CD4-positive, CD25-positive, alpha-beta regulatory T cell (primary cell): ENCODE measurements at regions not wholly inside any gene's neighbourhood (a gene's known extent, or its start where the extent isn't known, plus 50 kb on each side); places are given as distances from the start of the nearest gene placed in this dataset.
A peak's percentile ranks its signal among the peaks of the same experiment; 100 is the strongest.
"Not testable (repeated sequence)": the region's sequence is repeated elsewhere in the genome, so short reads cannot be mapped to it uniquely, and the experiment has no call there.

Experiments used
- ATAC-seq, 2 donors: fragments of 150-1000 bp; cut with Tn5 transposase; one replicate each; pipeline ENCODE4 v1.10.0; 2021; ENCODE audit warnings: low read depth in 2 of 2, moderate number of reproducible peaks in 2 of 2, moderate library complexity in 1 of 2
- DNase-seq, 3 donors: peaks; one replicate each; pipeline versions ENCODE4 v3.0.0 to v3.0.0-alpha.2; 2012 to 2022; ENCODE audit warnings: mixed read lengths in 1 of 3
- H3K27ac ChIP-seq: one replicate; pipeline ENCODE4 v1.7.0; 2013; ENCODE audit warnings: mild to moderate bottlenecking, low read length; ENCODE audit not compliant: insufficient read depth, poor library complexity, severe bottlenecking
- H3K27me3 ChIP-seq: one replicate; pipeline ENCODE4 v1.7.0; 2013; ENCODE audit warnings: low read length; ENCODE audit not compliant: control insufficient read depth, insufficient read depth
- H3K36me3 ChIP-seq: one replicate; pipeline ENCODE4 v1.7.0; 2013; ENCODE audit warnings: mild to moderate bottlenecking, low read length, moderate library complexity; ENCODE audit not compliant: control insufficient read depth, insufficient read depth
- H3K4me1 ChIP-seq: 2 replicates; pipeline ENCODE4 v1.7.0; 2013; ENCODE audit warnings: mild to moderate bottlenecking, low read length; ENCODE audit not compliant: insufficient read depth, control insufficient read depth, poor library complexity, severe bottlenecking
- H3K4me3 ChIP-seq: one replicate; pipeline ENCODE4 v1.7.0; 2013; ENCODE audit warnings: low read depth, mild to moderate bottlenecking, low read length, moderate library complexity
- H3K9me3 ChIP-seq, 2 experiments: 1 replicate in 1 of 2; 2 replicates in 1 of 2; pipeline ENCODE4 v1.7.0; 2013; ENCODE audit warnings: low read length in 2 of 2, mild to moderate bottlenecking in 1 of 2, moderate library complexity in 1 of 2; ENCODE audit not compliant: control insufficient read depth in 2 of 2
- H3K27ac Mint-ChIP-seq, 3 donors: one replicate each; pipeline ENCODE4 v1.8.0; 2020 to 2022; ENCODE audit warnings: mild to moderate bottlenecking in 3 of 3, mixed read lengths in 3 of 3, moderate library complexity in 2 of 3
- H3K27me3 Mint-ChIP-seq: one replicate; pipeline ENCODE4 v1.8.0; 2022; ENCODE audit warnings: mild to moderate bottlenecking, mixed read lengths
- H3K36me3 Mint-ChIP-seq: one replicate; pipeline ENCODE4 v1.8.0; 2020; ENCODE audit warnings: mixed read lengths
- H3K4me1 Mint-ChIP-seq, 4 donors: one replicate each; pipeline ENCODE4 v1.8.0; 2020 to 2022; ENCODE audit warnings: mixed read lengths in 4 of 4, mild to moderate bottlenecking in 1 of 4
- H3K4me3 Mint-ChIP-seq, 4 donors: one replicate each; pipeline ENCODE4 v1.8.0; 2020 to 2022; ENCODE audit warnings: mild to moderate bottlenecking in 4 of 4, mixed read lengths in 4 of 4, moderate library complexity in 3 of 4
- H3K9me3 Mint-ChIP-seq, 7 donors: one replicate each; pipeline ENCODE4 v1.8.0; 2020 to 2022; ENCODE audit warnings: mixed read lengths in 7 of 7, mild to moderate bottlenecking in 3 of 7, moderate library complexity in 2 of 7

GRCh38 chr1:8227674-8228073 is 90.2 kb upstream of the SLC45A1 start:
- DNase-seq: not testable (repeated sequence)

GRCh38 chr1:8226747-8227146 is 91.2 kb upstream of the SLC45A1 start:
- DNase-seq (no peak), ATAC-seq (no peak)
- H3K9me3 Mint-ChIP-seq: peaks cover 0 to 7% (median 2%) of the 10 kb centered on the region in 7 donors
- no peaks in the 10 kb centered on the region for H3K36me3 ChIP-seq
- H3K27me3 ChIP-seq: no peaks in the 10 kb centered on the region
- peaks cover 15% of the 10 kb centered on the region for H3K27me3 Mint-ChIP-seq
- H3K4me1 ChIP-seq: no peaks in the 10 kb centered on the region
- H3K36me3 Mint-ChIP-seq: no peaks in the 10 kb centered on the region
- peak overlapping the region in 1 of 3 donors; percentile 2 for H3K27ac Mint-ChIP-seq
- H3K4me1 Mint-ChIP-seq: peaks cover 0 to 9% (median 3%) of the 10 kb centered on the region in 4 donors
- no peak overlapping the region for H3K4me3 Mint-ChIP-seq
- H3K9me3 ChIP-seq: peaks cover 0 to 1% of the 10 kb centered on the region in 2 experiments
- no peak overlapping the region for H3K27ac ChIP-seq
- H3K4me3 ChIP-seq: no peak overlapping the region

More at GRCh38 chr1:8227674-8228073, 90.2 kb upstream of the SLC45A1 start:
- not testable (repeated sequence) for H3K4me3 ChIP-seq, H3K27me3 ChIP-seq, H3K27ac Mint-ChIP-seq, H3K4me1 ChIP-seq, H3K36me3 ChIP-seq, H3K4me3 Mint-ChIP-seq, H3K9me3 ChIP-seq, H3K9me3 Mint-ChIP-seq, H3K27ac ChIP-seq, ATAC-seq, H3K36me3 Mint-ChIP-seq
- H3K4me1 Mint-ChIP-seq: peaks cover 0 to 10% (median 3%) of the 10 kb centered on the region in 4 donors
- peaks cover 22% of the 10 kb centered on the region for H3K27me3 Mint-ChIP-seq

GRCh38 chr1:8226024-8226423 is 91.9 kb upstream of the SLC45A1 start:
- not testable (repeated sequence) for H3K27ac Mint-ChIP-seq, H3K9me3 Mint-ChIP-seq, H3K36me3 ChIP-seq, H3K4me3 Mint-ChIP-seq, ATAC-seq, H3K36me3 Mint-ChIP-seq, H3K4me1 Mint-ChIP-seq, DNase-seq, H3K9me3 ChIP-seq, H3K4me1 ChIP-seq, H3K4me3 ChIP-seq, H3K27me3 ChIP-seq, H3K27ac ChIP-seq
- H3K27me3 Mint-ChIP-seq: peaks cover 19% of the 10 kb centered on the region

GRCh38 chr1:8223526-8223925 is 94.4 kb upstream of the SLC45A1 start:
- Histone ChIP-seq H3K9me3 (peaks cover 0 to 1% of the 10 kb centered on the region in 2 experiments), H3K4me3 (no peak overlapping the region), H3K36me3 (no peaks in the 10 kb centered on the region), H3K4me1 (no peaks in the 10 kb centered on the region), H3K27me3 (peaks cover 4% of the 10 kb centered on the region), H3K27ac (no peak overlapping the region)
- no peak overlapping the region for H3K4me3 Mint-ChIP-seq
- H3K27me3 Mint-ChIP-seq: peaks cover 25% of the 10 kb centered on the region
- peaks cover 0 to 9% (median 3%) of the 10 kb centered on the region in 4 donors for H3K4me1 Mint-ChIP-seq
- no peak for ATAC-seq
- H3K27ac Mint-ChIP-seq: peak overlapping the region in 1 of 3 donors; percentile 87
- H3K9me3 Mint-ChIP-seq: peaks cover 0 to 7% (median 2%) of the 10 kb centered on the region in 7 donors
- no peaks in the 10 kb centered on the region for H3K36me3 Mint-ChIP-seq
- no peak for DNase-seq

- no peak overlapping the region for H3K27ac Mint-ChIP-seq
- peaks cover 0 to 11% (median 3%) of the 10 kb centered on the region in 4 donors for H3K4me1 Mint-ChIP-seq
- Histone ChIP-seq H3K4me3 (no peak overlapping the region), H3K36me3 (no peaks in the 10 kb centered on the region), H3K9me3 (peaks cover 0 to 1% of the 10 kb centered on the region in 2 experiments), H3K27ac (no peak overlapping the region), H3K27me3 (peaks cover 6% of the 10 kb centered on the region), H3K4me1 (peaks cover 1% of the 10 kb centered on the region)
- ATAC-seq (no peak), DNase-seq (no peak)
- H3K36me3 Mint-ChIP-seq: no peaks in the 10 kb centered on the region
- H3K27me3 Mint-ChIP-seq: peaks cover 33% of the 10 kb centered on the region
- H3K4me3 Mint-ChIP-seq: no peak overlapping the region
- peaks cover 0 to 6% (median 1%) of the 10 kb centered on the region in 7 donors for H3K9me3 Mint-ChIP-seq
These were observed 95.1 kb upstream of the SLC45A1 start for GRCh38 chr1:8222789-8223188.

GRCh38 chr1:8219530-8219929 is 98.4 kb upstream of the SLC45A1 start:
- Mint-ChIP-seq H3K36me3 (no peaks in the 10 kb centered on the region), H3K27me3 (peaks cover 52% of the 10 kb centered on the region), H3K4me1 (peaks cover 0 to 14% (median 5%) of the 10 kb centered on the region in 4 donors), H3K27ac (no peak overlapping the region), H3K9me3 (no peaks in the 10 kb centered on the region), H3K4me3 (no peak overlapping the region)
- Histone ChIP-seq H3K27me3 (peaks cover 6% of the 10 kb centered on the region), H3K9me3 (no peaks in the 10 kb centered on the region), H3K4me1 (peaks cover 9% of the 10 kb centered on the region), H3K36me3 (no peaks in the 10 kb centered on the region), H3K4me3 (no peak overlapping the region), H3K27ac (no peak overlapping the region)
- ATAC-seq (no peak), DNase-seq (no peak)

GRCh38 chr1:8218351-8219092 is 99.4 kb upstream of the SLC45A1 start:
- peak overlapping the region in 2 of 4 donors; percentile 7 to 46 for H3K4me3 Mint-ChIP-seq
- peaks cover 60% of the 10 kb centered on the region for H3K27me3 Mint-ChIP-seq
- H3K9me3 Mint-ChIP-seq: no peaks in the 10 kb centered on the region
- no peaks in the 10 kb centered on the region for H3K9me3 ChIP-seq
- peaks cover 9% of the 10 kb centered on the region for H3K4me1 ChIP-seq
- peaks cover 6% of the 10 kb centered on the region for H3K27me3 ChIP-seq
- no peak overlapping the region for H3K4me3 ChIP-seq
- no peak overlapping the region for H3K27ac Mint-ChIP-seq
- DNase-seq (no peak), ATAC-seq (no peak)
- H3K36me3 Mint-ChIP-seq: no peaks in the 10 kb centered on the region
- H3K36me3 ChIP-seq: no peaks in the 10 kb centered on the region
- H3K27ac ChIP-seq: no peak overlapping the region
- H3K4me1 Mint-ChIP-seq: peaks cover 0 to 12% (median 4%) of the 10 kb centered on the region in 4 donors

- ATAC-seq (no peak), DNase-seq (no peak)
- Histone ChIP-seq H3K27me3 (peaks cover 6% of the 10 kb centered on the region), H3K27ac (no peak overlapping the region), H3K9me3 (no peaks in the 10 kb centered on the region), H3K4me3 (no peak overlapping the region), H3K36me3 (no peaks in the 10 kb centered on the region), H3K4me1 (peaks cover 9% of the 10 kb centered on the region)
- peaks cover 0 to 12% (median 4%) of the 10 kb centered on the region in 4 donors for H3K4me1 Mint-ChIP-seq
- H3K4me3 Mint-ChIP-seq: peak overlapping the region in 3 of 4 donors; percentile 21 to 80 (median 72)
- H3K36me3 Mint-ChIP-seq: no peaks in the 10 kb centered on the region
- H3K9me3 Mint-ChIP-seq: no peaks in the 10 kb centered on the region
- peak overlapping the region in 1 of 3 donors; percentile 74 for H3K27ac Mint-ChIP-seq
- peaks cover 67% of the 10 kb centered on the region for H3K27me3 Mint-ChIP-seq
These were observed 100.1 kb upstream of the SLC45A1 start for GRCh38 chr1:8217809-8218208.
